Pancreas (tissue), 10 donors: ENCODE measurements at regions not wholly inside any gene's neighbourhood (a gene's known extent, or its start where the extent isn't known, plus 50 kb on each side); places are given as distances from the start of the nearest gene placed in this dataset.

ENCODE experiments used
- ATAC-seq, 4 donors: fragments of 200-7000 bp; cut with Tn5 transposase; one replicate each; pipeline versions ENCODE4 v1.8.0 to v1.9.1; 2020; ENCODE audit warnings: mild to moderate bottlenecking in 4 of 4, moderate library complexity in 4 of 4
- DNase-seq, 6 donors: peaks; one replicate each; pipeline ENCODE4 v3.0.0-alpha.2; 2020
- FAIRE-seq: peaks from 2 replicates; lab custom pipeline; 2012; peaks lifted over from hg19 to GRCh38; lab: Jason Lieb, UNC
- H3K27ac ChIP-seq, 4 donors: fragments of 200-600 bp; sonication (generic); 1 replicate in 3 of 4; 2 replicates in 1 of 4; pipeline versions ENCODE4 v1.5.0 to v1.8.0; 2020
- H3K27me3 ChIP-seq, 4 donors: fragments of 200-600 bp; one replicate each; pipeline ENCODE4 v1.8.0; 2021
- H3K36me3 ChIP-seq, 3 donors: fragments of 200-600 bp; sonication (generic) in 1 of 3; one replicate each; pipeline versions ENCODE4 v1.5.0 to v1.8.0; 2020 to 2021
- H3K4me1 ChIP-seq, 3 donors: fragments of 200-600 bp; one replicate each; pipeline ENCODE4 v1.8.0; 2021
- H3K4me3 ChIP-seq, 4 donors: fragments of 200-600 bp; sonication (generic) in 2 of 4; one replicate each; pipeline versions ENCODE4 v1.5.0 to v1.8.0; 2020 to 2021
- H3K9me3 ChIP-seq, 4 donors: fragments of 200-600 bp; one replicate each; pipeline ENCODE4 v1.8.0; 2021
- CTCF ChIP-seq, 4 donors: fragments of 200-600 bp; sonication (generic) in 3 of 4; IDR thresholded peaks; one replicate each; pipeline versions ENCODE4 v1.5.0 to v1.8.0; 2021; ENCODE audit warnings: antibody characterized with exemption in 4 of 4
- WGBS, 2 donors: extraction: QIAGEN DNeasy Blood & Tissue Kit; methylation state at CpG; one replicate each; pipeline ENCODE4 v1.1.7; 2013; 5-methylcytosine and 5-hydroxymethylcytosine counted together
- intact Hi-C, 3 donors: fragments of 100-400 bp; cut with DNase I; formaldehyde crosslinking; loops; one replicate each; pipeline versions ENCODE4 v1.11.1 to v1.14.2; 2022
- donor health status: healthy with polysubstance abuse.
- donor health status: DM: no; HTN: no; CAD: no; lungs with moderate emphysema.
- donor health status: DM: no; HTN: no; CAD: no.
- donor health status: control.
- donor health status: control.
- donor health status: Bipolar disorder and iron deficiency.
- donor health status: DM: yes; HTN: yes; CAD: no.
- donor health status: DM: no; HTN: no; CAD: no.
- donor health status: DM: no; HTN: no; CAD: no.
- donor health status: DM: yes; HTN: yes; CAD: no.

GRCh38 chr2:196449083-196449482 lies 190.4 kb upstream of the CCDC150 start:
- 76 to 91% methylated on average over 1 of the region's 1 CpG for WGBS, 2 donors
- FAIRE-seq (no peak), DNase-seq (no peak), ATAC-seq (no peak)
- Histone ChIP-seq H3K36me3 (no peaks in the 10 kb centered on the region), H3K9me3 (no peaks in the 10 kb centered on the region), H3K27me3 (no peaks in the 10 kb centered on the region), H3K4me1 (no peaks in the 10 kb centered on the region), H3K4me3 (no peak overlapping the region), H3K27ac (no peak overlapping the region)
- TF ChIP-seq CTCF (IDR thresholded peaks at IDR 0.05) = no peak
- intact Hi-C loops = no loop called here

- TF ChIP-seq CTCF (IDR thresholded peaks at IDR 0.05) = no peak
Measured at GRCh38 chr2:196452758-196453157, 186.8 kb upstream of the CCDC150 start.

GRCh38 chr2:196453613-196454047 lies 185.9 kb upstream of the CCDC150 start:
- DNase-seq (peak in 1 of 6 donors; percentile 25), ATAC-seq (peak in 2 of 4 donors; percentile 51 to 57), FAIRE-seq (no peak)
- no peaks in the 10 kb centered on the region for H3K4me1 ChIP-seq
- H3K4me3 ChIP-seq = no peak overlapping the region
- H3K36me3 ChIP-seq = no peaks in the 10 kb centered on the region
- no peaks in the 10 kb centered on the region for H3K27me3 ChIP-seq
- H3K9me3 ChIP-seq = no peaks in the 10 kb centered on the region
- no peak overlapping the region for H3K27ac ChIP-seq
- WGBS, 2 donors = 2 to 5% methylated on average over 4 of the region's 4 CpGs
- intact Hi-C loops = no loop called here
- peak in 2 of 4 donors; percentile 13 to 18 for TF ChIP-seq CTCF (IDR thresholded peaks at IDR 0.05)

More at GRCh38 chr2:196452758-196453157, 186.8 kb upstream of the CCDC150 start:
- no peak for DNase-seq
- no peak for ATAC-seq
- no peaks in the 10 kb centered on the region for H3K4me1 ChIP-seq
- no peaks in the 10 kb centered on the region for H3K9me3 ChIP-seq
- intact Hi-C loops = no loop called here
- FAIRE-seq = no peak
- H3K4me3 ChIP-seq = no peak overlapping the region
- no peaks in the 10 kb centered on the region for H3K36me3 ChIP-seq
- H3K27me3 ChIP-seq = no peaks in the 10 kb centered on the region
- no peak overlapping the region for H3K27ac ChIP-seq

- intact Hi-C loops = no loop called here
- FAIRE-seq = no peak
- TF ChIP-seq CTCF (IDR thresholded peaks at IDR 0.05) = no peak
Measured at GRCh38 chr2:196454492-196454891, 185.0 kb upstream of the CCDC150 start.

GRCh38 chr2:196459539-196459938 lies 180.0 kb upstream of the CCDC150 start:
- no peaks in the 10 kb centered on the region for H3K27me3 ChIP-seq
- H3K4me3 ChIP-seq = no peak overlapping the region
- H3K9me3 ChIP-seq = no peaks in the 10 kb centered on the region
- no peak for TF ChIP-seq CTCF (IDR thresholded peaks at IDR 0.05)
- FAIRE-seq (no peak), DNase-seq (no peak), ATAC-seq (no peak)
- 36 to 45% methylated on average over 7 of the region's 7 CpGs for WGBS, 2 donors
- H3K27ac ChIP-seq = no peak overlapping the region
- no peaks in the 10 kb centered on the region for H3K36me3 ChIP-seq
- intact Hi-C loops = no loop called here
- H3K4me1 ChIP-seq = no peaks in the 10 kb centered on the region

More at GRCh38 chr2:196454492-196454891, 185.0 kb upstream of the CCDC150 start:
- whole genome bisulfite sequencing, 2 donors = 86 to 92% methylated on average over 1 of the region's 1 CpG
- Histone ChIP-seq H3K36me3 (no peaks in the 10 kb centered on the region), H3K4me3 (no peak overlapping the region), H3K27ac (no peak overlapping the region), H3K4me1 (no peaks in the 10 kb centered on the region), H3K9me3 (no peaks in the 10 kb centered on the region), H3K27me3 (no peaks in the 10 kb centered on the region)
- DNase-seq (no peak), ATAC-seq (no peak)
